ENCODE measurements at regions not wholly inside any gene's neighbourhood (a gene's known extent, or its start where the extent isn't known, plus 50 kb on each side); places are given as distances from the start of the nearest gene placed in this dataset.

GRCh38 chr18:59968583-59968982 lies 68.8 kb downstream of the PMAIP1 start:
- Histone ChIP-seq H2AFZ (ENCODE audit: low read length) (no peak overlapping the region), H3K9ac (ENCODE audit: low read depth, low read length, poor library complexity, severe bottlenecking) (no peak overlapping the region), H3K9me3 (ENCODE audit: insufficient read depth, low read depth, low read length) (no peaks in the 10 kb centered on the region), H4K20me1 (ENCODE audit: insufficient read depth, low read length, poor library complexity, severe bottlenecking) (no peaks in the 10 kb centered on the region), H3F3A (ENCODE audit: low read depth) (no peaks in the 10 kb centered on the region), H3K36me3 (ENCODE audit: insufficient read depth, low read length) (no peaks in the 10 kb centered on the region), H3K4me1 (ENCODE audit: insufficient read depth, low read length, poor library complexity, severe bottlenecking) (peaks cover 11% of the 10 kb centered on the region), H3K27me3 (ENCODE audit: insufficient read depth, low read length, poor library complexity, severe bottlenecking) (no peaks in the 10 kb centered on the region), H3K4me2 (ENCODE audit: low read depth, low read length, poor library complexity, severe bottlenecking) (no peak overlapping the region), H3K4me3 (ENCODE audit: low read length, poor library complexity, severe bottlenecking) (no peak overlapping the region), H3K79me2 (ENCODE audit: insufficient read depth, low read length) (no peaks in the 10 kb centered on the region), H3K9me2 (replicated peaks; ENCODE audit: low read depth, low read length) (no peaks in the 10 kb centered on the region)
- TF ChIP-seq EZH2phosphoT487 (IDR thresholded peaks at IDR 0.05; ENCODE audit: borderline replicate concordance) (no peak), CTCF (conservative IDR thresholded peaks at IDR 0.05; ENCODE audit: low read length) (no peak)

DNA sequence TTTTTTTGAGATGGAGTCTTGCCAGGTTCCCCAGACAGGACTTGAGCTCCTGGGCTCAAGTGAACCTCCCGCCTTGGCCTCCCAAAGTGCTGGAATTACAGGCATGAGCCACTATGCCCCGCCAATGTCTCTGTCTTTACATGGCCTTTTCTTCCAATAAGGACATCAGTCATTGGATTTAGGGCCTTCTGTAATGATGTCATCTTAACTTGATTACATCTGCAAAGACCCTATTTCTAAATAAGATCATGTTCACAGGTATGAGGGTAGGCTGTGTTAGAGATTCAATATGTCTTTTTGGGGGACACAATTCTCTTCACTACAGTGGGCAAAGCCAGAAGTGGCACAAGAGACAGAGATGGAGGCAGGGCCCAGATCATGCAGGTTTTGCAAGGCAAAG lies 68.1 kb downstream of the PMAIP1 start:
- no peak overlapping the region for H2AFZ ChIP-seq (ENCODE audit: low read length)
- no peak overlapping the region for H3K4me2 ChIP-seq (ENCODE audit: low read depth, low read length, poor library complexity, severe bottlenecking)
- TF ChIP-seq EZH2phosphoT487 (IDR thresholded peaks at IDR 0.05; ENCODE audit: borderline replicate concordance) (no peak), CTCF (conservative IDR thresholded peaks at IDR 0.05; ENCODE audit: low read length) (no peak)
- peaks cover 11% of the 10 kb centered on the region for H3K4me1 ChIP-seq (ENCODE audit: insufficient read depth, low read length, poor library complexity, severe bottlenecking)
- no peaks in the 10 kb centered on the region for H3K9me2 ChIP-seq (replicated peaks; ENCODE audit: low read depth, low read length)
- H3K36me3 ChIP-seq (ENCODE audit: insufficient read depth, low read length) = no peaks in the 10 kb centered on the region
- H4K20me1 ChIP-seq (ENCODE audit: insufficient read depth, low read length, poor library complexity, severe bottlenecking) = no peaks in the 10 kb centered on the region
- H3K79me2 ChIP-seq (ENCODE audit: insufficient read depth, low read length) = no peaks in the 10 kb centered on the region
- H3K4me3 ChIP-seq (ENCODE audit: low read length, poor library complexity, severe bottlenecking) = no peak overlapping the region
- H3K9ac ChIP-seq (ENCODE audit: low read depth, low read length, poor library complexity, severe bottlenecking) = no peak overlapping the region
- H3K9me3 ChIP-seq (ENCODE audit: insufficient read depth, low read depth, low read length) = no peaks in the 10 kb centered on the region
- H3F3A ChIP-seq (ENCODE audit: low read depth) = no peaks in the 10 kb centered on the region
- H3K27me3 ChIP-seq (ENCODE audit: insufficient read depth, low read length, poor library complexity, severe bottlenecking) = no peaks in the 10 kb centered on the region

- H3K9me3 ChIP-seq (ENCODE audit: insufficient read depth, low read depth, low read length) = no peaks in the 10 kb centered on the region
- H2AFZ ChIP-seq (ENCODE audit: low read length) = no peak overlapping the region
- H3F3A ChIP-seq (ENCODE audit: low read depth) = no peaks in the 10 kb centered on the region
- H3K4me1 ChIP-seq (ENCODE audit: insufficient read depth, low read length, poor library complexity, severe bottlenecking) = peaks cover 7% of the 10 kb centered on the region
- H3K4me2 ChIP-seq (ENCODE audit: low read depth, low read length, poor library complexity, severe bottlenecking) = no peak overlapping the region
- H3K27me3 ChIP-seq (ENCODE audit: insufficient read depth, low read length, poor library complexity, severe bottlenecking) = no peaks in the 10 kb centered on the region
- no peaks in the 10 kb centered on the region for H3K9me2 ChIP-seq (replicated peaks; ENCODE audit: low read depth, low read length)
- TF ChIP-seq EZH2phosphoT487 (IDR thresholded peaks at IDR 0.05; ENCODE audit: borderline replicate concordance) (no peak), CTCF (conservative IDR thresholded peaks at IDR 0.05; ENCODE audit: low read length) (no peak)
- H3K9ac ChIP-seq (ENCODE audit: low read depth, low read length, poor library complexity, severe bottlenecking) = no peak overlapping the region
- no peak overlapping the region for H3K4me3 ChIP-seq (ENCODE audit: low read length, poor library complexity, severe bottlenecking)
- H3K36me3 ChIP-seq (ENCODE audit: insufficient read depth, low read length) = no peaks in the 10 kb centered on the region
- no peaks in the 10 kb centered on the region for H3K79me2 ChIP-seq (ENCODE audit: insufficient read depth, low read length)
- no peaks in the 10 kb centered on the region for H4K20me1 ChIP-seq (ENCODE audit: insufficient read depth, low read length, poor library complexity, severe bottlenecking)
These were observed 67.1 kb downstream of the PMAIP1 start for GRCh38 chr18:59966913-59967312.

Data from Loucy (cell line).